GM23338 (cell line): ENCODE measurements at regions not wholly inside any gene's neighbourhood (a gene's known extent, or its start where the extent isn't known, plus 50 kb on each side); places are given as distances from the start of the nearest gene placed in this dataset.

Experiments
- CREB1 ChIP-seq: fragments of 250-450 bp; sonication (Bioruptor Pico); IDR thresholded peaks from 2 replicates; pipeline ENCODE4 v1.5.0; 2020; ENCODE audit warnings: low read depth, mild to moderate bottlenecking, moderate library complexity
- ETS1 ChIP-seq: IDR thresholded peaks from 2 replicates; pipeline ENCODE4 v1.6.1; 2016; ENCODE audit warnings: antibody characterized with exemption
- EZH2 ChIP-seq: fragments of 200-600 bp; sonication (generic); IDR thresholded peaks from one replicate; pipeline ENCODE4 v1.8.0; 2017; ENCODE audit warnings: antibody characterized with exemption, mild to moderate bottlenecking, low read depth; ENCODE audit not compliant: unreplicated experiment
- EZH2phosphoT487 ChIP-seq: fragments of 200-600 bp; sonication (generic); IDR thresholded peaks from one replicate; pipeline ENCODE4 v1.8.1; 2018; ENCODE audit warnings: antibody characterized with exemption; ENCODE audit not compliant: unreplicated experiment
- JUNB ChIP-seq: IDR thresholded peaks from one replicate; pipeline ENCODE4 v1.6.1; 2016; ENCODE audit warnings: antibody characterized with exemption; ENCODE audit not compliant: unreplicated experiment
- POLR2AphosphoS5 ChIP-seq: IDR thresholded peaks from 2 replicates; pipeline ENCODE4 v1.6.1; 2016; ENCODE audit warnings: antibody characterized with exemption, low read depth
- STAT1 ChIP-seq: IDR thresholded peaks from one replicate; pipeline ENCODE4 v1.6.1; 2016; ENCODE audit warnings: antibody characterized with exemption; ENCODE audit not compliant: unreplicated experiment
- ZNF114 ChIP-seq: fragments of 250-450 bp; sonication (Bioruptor Pico); IDR thresholded peaks from 2 replicates; pipeline ENCODE4 v1.5.0; 2020; ENCODE audit warnings: mild to moderate bottlenecking, moderate library complexity
- ZNF331 ChIP-seq: fragments of 250-450 bp; sonication (Bioruptor Pico); IDR thresholded peaks from 2 replicates; pipeline ENCODE4 v1.5.0; 2020; ENCODE audit warnings: low read depth, mild to moderate bottlenecking, moderate library complexity
- TF ChIP-seq, protein P1 (sequence below), 2 experiments: fragments of 200-600 bp in 1 of 2; sonication (generic) in 1 of 2; conservative IDR thresholded peaks; 2 replicates each; pipeline versions ENCODE4 v1.5.1 to v1.6.1; 2016 to 2017; ENCODE audit warnings: antibody characterized with exemption in 2 of 2, low read depth in 2 of 2, mild to moderate bottlenecking in 2 of 2, moderate library complexity in 1 of 2
- TF ChIP-seq, protein P2 (sequence below): IDR thresholded peaks from one replicate; pipeline ENCODE4 v1.6.1; 2018; ENCODE audit warnings: antibody characterized with exemption; ENCODE audit not compliant: unreplicated experiment

GRCh38 chr7:22663721-22664120 is 63.3 kb upstream of the IL6 start:
- TF ChIP-seq, protein P1, sequence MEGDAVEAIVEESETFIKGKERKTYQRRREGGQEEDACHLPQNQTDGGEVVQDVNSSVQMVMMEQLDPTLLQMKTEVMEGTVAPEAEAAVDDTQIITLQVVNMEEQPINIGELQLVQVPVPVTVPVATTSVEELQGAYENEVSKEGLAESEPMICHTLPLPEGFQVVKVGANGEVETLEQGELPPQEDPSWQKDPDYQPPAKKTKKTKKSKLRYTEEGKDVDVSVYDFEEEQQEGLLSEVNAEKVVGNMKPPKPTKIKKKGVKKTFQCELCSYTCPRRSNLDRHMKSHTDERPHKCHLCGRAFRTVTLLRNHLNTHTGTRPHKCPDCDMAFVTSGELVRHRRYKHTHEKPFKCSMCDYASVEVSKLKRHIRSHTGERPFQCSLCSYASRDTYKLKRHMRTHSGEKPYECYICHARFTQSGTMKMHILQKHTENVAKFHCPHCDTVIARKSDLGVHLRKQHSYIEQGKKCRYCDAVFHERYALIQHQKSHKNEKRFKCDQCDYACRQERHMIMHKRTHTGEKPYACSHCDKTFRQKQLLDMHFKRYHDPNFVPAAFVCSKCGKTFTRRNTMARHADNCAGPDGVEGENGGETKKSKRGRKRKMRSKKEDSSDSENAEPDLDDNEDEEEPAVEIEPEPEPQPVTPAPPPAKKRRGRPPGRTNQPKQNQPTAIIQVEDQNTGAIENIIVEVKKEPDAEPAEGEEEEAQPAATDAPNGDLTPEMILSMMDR (conservative IDR thresholded peaks at IDR 0.05; ENCODE audit: low read depth in 2 of 2) = no peak
- TF ChIP-seq EZH2 (no peak), EZH2phosphoT487 (no peak), POLR2AphosphoS5 (no peak), ETS1 (no peak), ZNF114 (CRISPR knock-in tag) (no peak), CREB1 (CRISPR knock-in tag) (no peak), JUNB (no peak), ZNF331 (no peak), STAT1 (no peak)
- TF ChIP-seq, protein P2, sequence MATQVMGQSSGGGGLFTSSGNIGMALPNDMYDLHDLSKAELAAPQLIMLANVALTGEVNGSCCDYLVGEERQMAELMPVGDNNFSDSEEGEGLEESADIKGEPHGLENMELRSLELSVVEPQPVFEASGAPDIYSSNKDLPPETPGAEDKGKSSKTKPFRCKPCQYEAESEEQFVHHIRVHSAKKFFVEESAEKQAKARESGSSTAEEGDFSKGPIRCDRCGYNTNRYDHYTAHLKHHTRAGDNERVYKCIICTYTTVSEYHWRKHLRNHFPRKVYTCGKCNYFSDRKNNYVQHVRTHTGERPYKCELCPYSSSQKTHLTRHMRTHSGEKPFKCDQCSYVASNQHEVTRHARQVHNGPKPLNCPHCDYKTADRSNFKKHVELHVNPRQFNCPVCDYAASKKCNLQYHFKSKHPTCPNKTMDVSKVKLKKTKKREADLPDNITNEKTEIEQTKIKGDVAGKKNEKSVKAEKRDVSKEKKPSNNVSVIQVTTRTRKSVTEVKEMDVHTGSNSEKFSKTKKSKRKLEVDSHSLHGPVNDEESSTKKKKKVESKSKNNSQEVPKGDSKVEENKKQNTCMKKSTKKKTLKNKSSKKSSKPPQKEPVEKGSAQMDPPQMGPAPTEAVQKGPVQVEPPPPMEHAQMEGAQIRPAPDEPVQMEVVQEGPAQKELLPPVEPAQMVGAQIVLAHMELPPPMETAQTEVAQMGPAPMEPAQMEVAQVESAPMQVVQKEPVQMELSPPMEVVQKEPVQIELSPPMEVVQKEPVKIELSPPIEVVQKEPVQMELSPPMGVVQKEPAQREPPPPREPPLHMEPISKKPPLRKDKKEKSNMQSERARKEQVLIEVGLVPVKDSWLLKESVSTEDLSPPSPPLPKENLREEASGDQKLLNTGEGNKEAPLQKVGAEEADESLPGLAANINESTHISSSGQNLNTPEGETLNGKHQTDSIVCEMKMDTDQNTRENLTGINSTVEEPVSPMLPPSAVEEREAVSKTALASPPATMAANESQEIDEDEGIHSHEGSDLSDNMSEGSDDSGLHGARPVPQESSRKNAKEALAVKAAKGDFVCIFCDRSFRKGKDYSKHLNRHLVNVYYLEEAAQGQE = no peak
